H1 (cell line): ENCODE measurements at regions not wholly inside any gene's neighbourhood (a gene's known extent, or its start where the extent isn't known, plus 50 kb on each side); places are given as distances from the start of the nearest gene placed in this dataset.

Experiments used
- HDAC6 ChIP-seq: IDR thresholded peaks from one replicate; pipeline ENCODE4 v1.7.1; 2012; ENCODE audit warnings: low read depth, mild to moderate bottlenecking, inconsistent platforms, low read length, moderate library complexity
- POLR2AphosphoS5 ChIP-seq: IDR thresholded peaks from 2 replicates; pipeline ENCODE4 v1.6.1; 2011; ENCODE audit warnings: low read depth, low read length
- TF ChIP-seq, protein P1 (sequence below): fragments of 300-600 bp; sonication (generic); IDR thresholded peaks from 2 replicates; pipeline ENCODE4 v1.7.1; 2012; ENCODE audit warnings: low read length, moderate library complexity, mild to moderate bottlenecking, inconsistent platforms; ENCODE audit not compliant: insufficient replicate concordance

- TF ChIP-seq, protein P1, sequence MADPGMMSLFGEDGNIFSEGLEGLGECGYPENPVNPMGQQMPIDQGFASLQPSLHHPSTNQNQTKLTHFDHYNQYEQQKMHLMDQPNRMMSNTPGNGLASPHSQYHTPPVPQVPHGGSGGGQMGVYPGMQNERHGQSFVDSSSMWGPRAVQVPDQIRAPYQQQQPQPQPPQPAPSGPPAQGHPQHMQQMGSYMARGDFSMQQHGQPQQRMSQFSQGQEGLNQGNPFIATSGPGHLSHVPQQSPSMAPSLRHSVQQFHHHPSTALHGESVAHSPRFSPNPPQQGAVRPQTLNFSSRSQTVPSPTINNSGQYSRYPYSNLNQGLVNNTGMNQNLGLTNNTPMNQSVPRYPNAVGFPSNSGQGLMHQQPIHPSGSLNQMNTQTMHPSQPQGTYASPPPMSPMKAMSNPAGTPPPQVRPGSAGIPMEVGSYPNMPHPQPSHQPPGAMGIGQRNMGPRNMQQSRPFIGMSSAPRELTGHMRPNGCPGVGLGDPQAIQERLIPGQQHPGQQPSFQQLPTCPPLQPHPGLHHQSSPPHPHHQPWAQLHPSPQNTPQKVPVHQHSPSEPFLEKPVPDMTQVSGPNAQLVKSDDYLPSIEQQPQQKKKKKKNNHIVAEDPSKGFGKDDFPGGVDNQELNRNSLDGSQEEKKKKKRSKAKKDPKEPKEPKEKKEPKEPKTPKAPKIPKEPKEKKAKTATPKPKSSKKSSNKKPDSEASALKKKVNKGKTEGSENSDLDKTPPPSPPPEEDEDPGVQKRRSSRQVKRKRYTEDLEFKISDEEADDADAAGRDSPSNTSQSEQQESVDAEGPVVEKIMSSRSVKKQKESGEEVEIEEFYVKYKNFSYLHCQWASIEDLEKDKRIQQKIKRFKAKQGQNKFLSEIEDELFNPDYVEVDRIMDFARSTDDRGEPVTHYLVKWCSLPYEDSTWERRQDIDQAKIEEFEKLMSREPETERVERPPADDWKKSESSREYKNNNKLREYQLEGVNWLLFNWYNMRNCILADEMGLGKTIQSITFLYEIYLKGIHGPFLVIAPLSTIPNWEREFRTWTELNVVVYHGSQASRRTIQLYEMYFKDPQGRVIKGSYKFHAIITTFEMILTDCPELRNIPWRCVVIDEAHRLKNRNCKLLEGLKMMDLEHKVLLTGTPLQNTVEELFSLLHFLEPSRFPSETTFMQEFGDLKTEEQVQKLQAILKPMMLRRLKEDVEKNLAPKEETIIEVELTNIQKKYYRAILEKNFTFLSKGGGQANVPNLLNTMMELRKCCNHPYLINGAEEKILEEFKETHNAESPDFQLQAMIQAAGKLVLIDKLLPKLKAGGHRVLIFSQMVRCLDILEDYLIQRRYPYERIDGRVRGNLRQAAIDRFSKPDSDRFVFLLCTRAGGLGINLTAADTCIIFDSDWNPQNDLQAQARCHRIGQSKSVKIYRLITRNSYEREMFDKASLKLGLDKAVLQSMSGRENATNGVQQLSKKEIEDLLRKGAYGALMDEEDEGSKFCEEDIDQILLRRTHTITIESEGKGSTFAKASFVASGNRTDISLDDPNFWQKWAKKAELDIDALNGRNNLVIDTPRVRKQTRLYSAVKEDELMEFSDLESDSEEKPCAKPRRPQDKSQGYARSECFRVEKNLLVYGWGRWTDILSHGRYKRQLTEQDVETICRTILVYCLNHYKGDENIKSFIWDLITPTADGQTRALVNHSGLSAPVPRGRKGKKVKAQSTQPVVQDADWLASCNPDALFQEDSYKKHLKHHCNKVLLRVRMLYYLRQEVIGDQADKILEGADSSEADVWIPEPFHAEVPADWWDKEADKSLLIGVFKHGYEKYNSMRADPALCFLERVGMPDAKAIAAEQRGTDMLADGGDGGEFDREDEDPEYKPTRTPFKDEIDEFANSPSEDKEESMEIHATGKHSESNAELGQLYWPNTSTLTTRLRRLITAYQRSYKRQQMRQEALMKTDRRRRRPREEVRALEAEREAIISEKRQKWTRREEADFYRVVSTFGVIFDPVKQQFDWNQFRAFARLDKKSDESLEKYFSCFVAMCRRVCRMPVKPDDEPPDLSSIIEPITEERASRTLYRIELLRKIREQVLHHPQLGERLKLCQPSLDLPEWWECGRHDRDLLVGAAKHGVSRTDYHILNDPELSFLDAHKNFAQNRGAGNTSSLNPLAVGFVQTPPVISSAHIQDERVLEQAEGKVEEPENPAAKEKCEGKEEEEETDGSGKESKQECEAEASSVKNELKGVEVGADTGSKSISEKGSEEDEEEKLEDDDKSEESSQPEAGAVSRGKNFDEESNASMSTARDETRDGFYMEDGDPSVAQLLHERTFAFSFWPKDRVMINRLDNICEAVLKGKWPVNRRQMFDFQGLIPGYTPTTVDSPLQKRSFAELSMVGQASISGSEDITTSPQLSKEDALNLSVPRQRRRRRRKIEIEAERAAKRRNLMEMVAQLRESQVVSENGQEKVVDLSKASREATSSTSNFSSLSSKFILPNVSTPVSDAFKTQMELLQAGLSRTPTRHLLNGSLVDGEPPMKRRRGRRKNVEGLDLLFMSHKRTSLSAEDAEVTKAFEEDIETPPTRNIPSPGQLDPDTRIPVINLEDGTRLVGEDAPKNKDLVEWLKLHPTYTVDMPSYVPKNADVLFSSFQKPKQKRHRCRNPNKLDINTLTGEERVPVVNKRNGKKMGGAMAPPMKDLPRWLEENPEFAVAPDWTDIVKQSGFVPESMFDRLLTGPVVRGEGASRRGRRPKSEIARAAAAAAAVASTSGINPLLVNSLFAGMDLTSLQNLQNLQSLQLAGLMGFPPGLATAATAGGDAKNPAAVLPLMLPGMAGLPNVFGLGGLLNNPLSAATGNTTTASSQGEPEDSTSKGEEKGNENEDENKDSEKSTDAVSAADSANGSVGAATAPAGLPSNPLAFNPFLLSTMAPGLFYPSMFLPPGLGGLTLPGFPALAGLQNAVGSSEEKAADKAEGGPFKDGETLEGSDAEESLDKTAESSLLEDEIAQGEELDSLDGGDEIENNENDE: no peak
- TF ChIP-seq HDAC6 (no peak), POLR2AphosphoS5 (no peak)
Observed at GRCh38 chr9:95606489-95607350, 89.9 kb upstream of the PTCH1 start (continued).
